Fibroblast of mammary gland (primary cell): ENCODE measurements at regions not wholly inside any gene's neighbourhood (a gene's known extent, or its start where the extent isn't known, plus 50 kb on each side); places are given as distances from the start of the nearest gene placed in this dataset.

ENCODE experiments used
- DNase-seq: peaks from one replicate; pipeline ENCODE4 v3.0.0-alpha.2; 2010; ENCODE audit warnings: low read depth
- H3K4me3 ChIP-seq: 2 replicates; pipeline ENCODE4 v1.5.1; 2011; ENCODE audit warnings: low read depth, mild to moderate bottlenecking, low read length, moderate library complexity; ENCODE audit not compliant: control insufficient read depth
- TF ChIP-seq, protein P1 (sequence below): conservative IDR thresholded peaks from 2 replicates; pipeline ENCODE4 v1.5.1; 2011; ENCODE audit warnings: low read depth, low read length, inconsistent platforms; ENCODE audit not compliant: control insufficient read depth, insufficient read depth

DNA sequence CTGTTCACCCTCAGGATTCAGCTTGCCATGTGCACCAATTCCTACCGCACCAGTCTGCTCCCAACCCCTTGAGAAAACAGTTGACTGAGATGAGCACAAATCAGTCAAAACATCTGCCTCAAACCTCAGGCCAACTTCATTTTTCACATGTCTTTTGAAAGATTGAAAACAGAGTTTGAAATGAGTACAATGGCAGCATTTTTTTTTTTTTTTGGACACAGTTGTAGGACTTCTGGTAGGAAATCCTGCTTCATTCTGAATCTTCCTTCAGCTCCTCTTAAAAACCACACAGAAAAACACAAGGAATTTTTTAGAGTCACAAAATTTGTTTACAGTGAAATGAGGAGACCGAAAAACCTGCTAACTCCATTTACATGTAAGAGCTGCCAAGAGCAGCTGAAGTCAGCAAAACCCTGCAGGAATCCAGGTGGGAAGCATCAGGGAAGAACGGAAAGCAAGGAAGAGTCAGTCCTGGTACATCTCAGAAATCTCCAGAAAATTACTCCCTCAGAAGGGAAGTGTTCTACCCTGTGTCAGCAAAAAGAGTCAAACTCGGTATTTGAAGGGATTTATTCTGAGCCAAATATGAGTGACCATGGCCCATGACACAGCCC, 100.3 kb upstream of the TMTC1 start:
- H3K4me3 ChIP-seq, result no peak overlapping the region
- DNase-seq, result no peak
- TF ChIP-seq, protein P1, sequence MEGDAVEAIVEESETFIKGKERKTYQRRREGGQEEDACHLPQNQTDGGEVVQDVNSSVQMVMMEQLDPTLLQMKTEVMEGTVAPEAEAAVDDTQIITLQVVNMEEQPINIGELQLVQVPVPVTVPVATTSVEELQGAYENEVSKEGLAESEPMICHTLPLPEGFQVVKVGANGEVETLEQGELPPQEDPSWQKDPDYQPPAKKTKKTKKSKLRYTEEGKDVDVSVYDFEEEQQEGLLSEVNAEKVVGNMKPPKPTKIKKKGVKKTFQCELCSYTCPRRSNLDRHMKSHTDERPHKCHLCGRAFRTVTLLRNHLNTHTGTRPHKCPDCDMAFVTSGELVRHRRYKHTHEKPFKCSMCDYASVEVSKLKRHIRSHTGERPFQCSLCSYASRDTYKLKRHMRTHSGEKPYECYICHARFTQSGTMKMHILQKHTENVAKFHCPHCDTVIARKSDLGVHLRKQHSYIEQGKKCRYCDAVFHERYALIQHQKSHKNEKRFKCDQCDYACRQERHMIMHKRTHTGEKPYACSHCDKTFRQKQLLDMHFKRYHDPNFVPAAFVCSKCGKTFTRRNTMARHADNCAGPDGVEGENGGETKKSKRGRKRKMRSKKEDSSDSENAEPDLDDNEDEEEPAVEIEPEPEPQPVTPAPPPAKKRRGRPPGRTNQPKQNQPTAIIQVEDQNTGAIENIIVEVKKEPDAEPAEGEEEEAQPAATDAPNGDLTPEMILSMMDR, result no peak

DNA sequence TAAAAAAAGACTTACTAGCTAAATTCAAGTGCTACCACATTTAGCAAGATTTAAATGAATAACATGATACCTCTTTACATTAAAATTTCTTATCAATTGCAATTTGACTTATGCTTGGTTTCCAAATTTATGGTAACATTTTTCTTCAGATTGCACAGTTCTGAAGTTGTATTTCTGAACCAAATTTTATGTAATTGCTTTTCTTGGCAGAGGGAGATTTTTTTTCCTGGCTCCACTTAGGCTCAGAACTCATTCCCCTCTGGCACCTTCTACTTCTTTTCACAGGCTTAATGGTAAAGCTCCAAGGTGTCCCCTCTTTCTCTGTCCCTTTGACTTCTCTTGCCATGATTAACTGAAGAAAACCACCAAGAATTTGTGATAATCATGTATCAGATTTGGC, 99.8 kb upstream of the TMTC1 start:
- no peak overlapping the region for H3K4me3 ChIP-seq
- no peak for DNase-seq
- TF ChIP-seq, protein P1, result no peak

DNA sequence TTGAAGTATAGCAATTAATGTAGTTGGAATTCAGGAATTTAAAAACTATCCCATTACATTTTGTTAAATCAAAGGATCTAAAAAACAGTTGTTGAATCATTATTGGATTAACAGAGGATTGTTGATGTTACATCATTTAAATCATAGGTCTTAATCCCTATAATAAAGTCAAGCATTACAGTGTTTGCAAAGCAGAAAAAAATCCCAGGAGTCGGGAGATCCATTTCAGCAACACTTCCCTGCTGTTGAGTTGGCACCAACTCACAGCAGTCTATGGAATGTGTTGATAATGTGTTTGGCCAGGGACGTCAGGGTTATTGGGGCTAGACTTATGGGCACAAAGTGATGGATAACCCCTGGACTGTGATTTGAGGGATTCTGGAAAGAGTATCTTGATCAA, 99.1 kb upstream of the TMTC1 start:
- DNase-seq, result no peak
- H3K4me3 ChIP-seq, result no peak overlapping the region
- TF ChIP-seq, protein P1, result no peak

DNA sequence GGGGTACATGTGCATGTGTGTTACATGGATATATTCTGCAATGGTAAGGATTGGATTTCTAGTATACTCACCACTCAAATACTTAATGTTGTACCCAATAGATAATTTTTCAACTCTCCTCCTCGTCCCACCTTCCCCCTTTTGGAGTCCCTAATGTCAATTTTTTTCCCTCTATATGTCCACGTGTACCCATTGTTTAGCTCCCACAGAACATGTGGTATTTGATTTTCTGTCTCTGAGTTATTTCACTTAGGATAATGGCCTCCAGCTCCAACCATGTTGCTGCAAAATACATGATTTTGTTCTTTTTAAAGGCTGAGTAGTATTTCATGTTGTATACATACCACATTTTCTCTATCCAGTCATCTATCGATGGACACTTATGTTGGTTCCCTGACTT, 97.2 kb upstream of the TMTC1 start:
- H3K4me3 ChIP-seq, result no peak overlapping the region
- TF ChIP-seq, protein P1, result no peak
- no peak for DNase-seq

DNA sequence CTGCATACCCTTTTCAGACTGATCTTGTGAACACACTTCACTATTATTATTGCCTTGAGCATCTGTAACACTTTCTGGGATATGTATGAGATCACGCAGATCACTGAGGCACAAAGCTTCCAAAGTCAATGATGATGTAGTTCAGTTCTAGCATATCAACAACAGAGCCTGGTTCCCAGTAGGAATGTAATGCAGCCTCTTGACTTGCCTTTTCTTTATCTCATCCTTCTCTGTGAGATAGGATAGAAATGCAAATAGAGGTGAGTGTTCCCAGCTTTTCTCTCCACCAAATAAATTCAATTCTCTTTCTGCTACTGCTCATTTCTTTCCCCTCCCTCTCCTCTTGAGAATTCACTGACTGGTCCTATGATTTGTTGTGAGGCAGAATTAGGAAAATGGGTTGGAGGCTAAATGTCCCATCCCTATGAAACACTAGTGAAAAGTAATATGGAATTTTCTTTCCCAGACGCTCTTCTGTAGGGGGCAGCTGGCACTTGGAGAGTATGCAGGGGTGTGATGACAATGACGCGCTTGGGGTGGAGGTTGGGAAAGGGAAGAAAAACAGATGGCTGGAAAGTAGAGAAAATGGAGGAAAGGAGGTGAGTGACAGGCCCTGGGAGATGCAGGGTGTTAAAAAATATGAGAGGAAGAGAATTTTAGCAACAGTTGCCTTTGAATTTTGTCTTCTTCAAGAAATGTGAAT, 96.0 kb upstream of the TMTC1 start:
- TF ChIP-seq, protein P1, result no peak
- no peak for DNase-seq
- no peak overlapping the region for H3K4me3 ChIP-seq

DNA sequence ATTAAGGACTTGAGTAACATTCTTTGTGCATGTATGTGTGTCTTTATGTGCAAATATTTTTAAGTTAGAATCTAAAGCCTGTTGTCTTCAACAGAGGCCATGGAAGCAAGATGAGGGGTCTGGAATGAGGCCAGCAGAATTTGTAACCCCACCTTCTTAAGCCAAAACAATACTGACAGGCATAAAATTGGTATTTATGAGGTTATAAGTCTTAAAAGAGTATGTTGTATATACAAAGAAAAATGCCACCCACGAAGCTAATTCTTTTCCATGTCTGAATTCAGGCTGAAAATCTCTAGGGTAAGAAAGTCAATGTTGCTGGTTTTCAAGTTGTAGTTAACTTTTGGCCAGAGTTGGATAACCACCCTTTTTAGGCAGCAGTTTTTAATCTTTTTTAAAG, 86.2 kb upstream of the TMTC1 start:
- TF ChIP-seq, protein P1, result no peak
- H3K4me3 ChIP-seq, result no peak overlapping the region
- DNase-seq, result no peak

DNA sequence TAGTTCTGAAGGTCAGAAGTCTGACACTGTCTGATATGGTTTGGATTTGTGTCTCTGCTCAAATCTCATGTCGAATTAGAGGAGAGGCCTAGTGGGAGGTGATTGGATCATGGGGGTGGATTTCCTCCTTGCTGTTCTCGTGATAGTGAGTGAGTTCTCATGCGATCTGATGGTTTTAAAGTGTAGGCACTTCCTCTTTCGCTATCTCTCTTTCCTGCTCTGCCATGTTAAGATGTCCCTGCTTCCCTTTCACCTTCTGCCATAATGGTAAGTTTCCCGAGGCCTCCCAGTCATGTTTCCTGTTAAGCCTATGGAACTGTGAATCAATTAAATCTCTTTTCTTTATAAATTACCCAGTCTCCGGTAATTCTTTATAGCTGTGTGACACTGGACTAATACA, 84.1 kb upstream of the TMTC1 start:
- TF ChIP-seq, protein P1, result no peak
- no peak overlapping the region for H3K4me3 ChIP-seq
- no peak for DNase-seq
